ENCODE measurements at regions not wholly inside any gene's neighbourhood (a gene's known extent, or its start where the extent isn't known, plus 50 kb on each side); places are given as distances from the start of the nearest gene placed in this dataset.
"Not testable (repeated sequence)": the region's sequence is repeated elsewhere in the genome, so short reads cannot be mapped to it uniquely, and the experiment has no call there.

DNA sequence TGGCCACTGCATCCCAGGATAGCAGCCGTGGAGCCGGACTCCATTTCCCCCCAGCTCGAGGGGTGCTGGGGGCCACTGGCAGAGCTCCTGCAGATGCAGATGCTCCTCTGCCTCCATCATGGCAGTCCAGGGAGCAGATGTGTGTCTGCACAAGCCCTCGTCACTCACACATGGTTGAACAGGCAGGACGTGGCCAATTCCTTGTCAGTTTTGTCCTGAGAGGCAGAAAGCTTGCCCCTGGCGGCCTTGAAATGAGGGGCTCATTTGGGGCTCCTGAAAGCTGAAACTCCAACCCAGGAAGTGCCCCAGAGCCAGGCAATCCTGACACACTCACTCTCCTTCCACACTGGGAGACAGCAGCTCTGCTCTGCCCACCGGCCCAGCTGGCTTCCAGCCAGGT, 100.9 kb upstream of the C14orf180 start:
- H3K4me3 ChIP-seq = no peak overlapping the region

DNA sequence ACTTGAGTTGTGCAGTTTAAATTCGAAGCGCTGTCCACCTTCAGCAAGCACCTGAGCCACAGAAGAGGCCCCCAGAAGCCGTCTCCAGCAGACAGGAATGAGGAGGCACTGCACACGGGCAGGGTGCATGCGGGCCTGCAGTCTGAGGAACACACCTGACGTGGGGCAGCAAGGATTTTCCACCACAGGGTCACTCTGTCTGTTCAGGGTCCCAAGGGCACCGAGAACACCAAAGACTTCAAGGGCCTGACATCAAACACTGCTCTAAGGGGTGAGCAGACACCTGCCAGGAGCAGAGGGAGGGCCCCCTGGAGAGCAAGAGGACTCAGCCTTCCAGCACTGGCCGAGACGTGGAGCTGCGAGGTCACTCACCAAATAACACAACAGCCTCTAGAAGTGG, 99.7 kb upstream of the C14orf180 start:
- Histone ChIP-seq H3K4me1 (no peaks in the 10 kb centered on the region), H3K9me3 (peaks cover 12 to 19% of the 10 kb centered on the region in 2 donors), H3K27ac (no peak overlapping the region), H3K27me3 (peaks cover 0 to 20% of the 10 kb centered on the region in 2 donors), H3K4me3 (no peak overlapping the region), H3K36me3 (no peaks in the 10 kb centered on the region)
- TF ChIP-seq POLR2A (IDR thresholded peaks at IDR 0.05) = no peak
- no peak for TF ChIP-seq POLR2AphosphoS5 (IDR thresholded peaks at IDR 0.05)
- TF ChIP-seq, protein P1, sequence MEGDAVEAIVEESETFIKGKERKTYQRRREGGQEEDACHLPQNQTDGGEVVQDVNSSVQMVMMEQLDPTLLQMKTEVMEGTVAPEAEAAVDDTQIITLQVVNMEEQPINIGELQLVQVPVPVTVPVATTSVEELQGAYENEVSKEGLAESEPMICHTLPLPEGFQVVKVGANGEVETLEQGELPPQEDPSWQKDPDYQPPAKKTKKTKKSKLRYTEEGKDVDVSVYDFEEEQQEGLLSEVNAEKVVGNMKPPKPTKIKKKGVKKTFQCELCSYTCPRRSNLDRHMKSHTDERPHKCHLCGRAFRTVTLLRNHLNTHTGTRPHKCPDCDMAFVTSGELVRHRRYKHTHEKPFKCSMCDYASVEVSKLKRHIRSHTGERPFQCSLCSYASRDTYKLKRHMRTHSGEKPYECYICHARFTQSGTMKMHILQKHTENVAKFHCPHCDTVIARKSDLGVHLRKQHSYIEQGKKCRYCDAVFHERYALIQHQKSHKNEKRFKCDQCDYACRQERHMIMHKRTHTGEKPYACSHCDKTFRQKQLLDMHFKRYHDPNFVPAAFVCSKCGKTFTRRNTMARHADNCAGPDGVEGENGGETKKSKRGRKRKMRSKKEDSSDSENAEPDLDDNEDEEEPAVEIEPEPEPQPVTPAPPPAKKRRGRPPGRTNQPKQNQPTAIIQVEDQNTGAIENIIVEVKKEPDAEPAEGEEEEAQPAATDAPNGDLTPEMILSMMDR (IDR thresholded peaks at IDR 0.05) = no peak
- DNase-seq (ENCODE audit: low spot score in 2 of 2) = no peak
- intact Hi-C loops (cut with DNase I; ENCODE audit: low total_unique reads) = no loop called here

More for the DNA sequence above, 100.9 kb upstream of the C14orf180 start:
- DNase-seq (ENCODE audit: low spot score in 2 of 2) = no peak
- Histone ChIP-seq H3K36me3 (no peaks in the 10 kb centered on the region), H3K27me3 (peaks cover 0 to 28% of the 10 kb centered on the region in 2 donors), H3K4me1 (no peaks in the 10 kb centered on the region), H3K27ac (no peak overlapping the region), H3K9me3 (peaks cover 12 to 19% of the 10 kb centered on the region in 2 donors)
- TF ChIP-seq, protein P1 (IDR thresholded peaks at IDR 0.05) = no peak
- TF ChIP-seq POLR2AphosphoS5 (IDR thresholded peaks at IDR 0.05) (no peak), POLR2A (IDR thresholded peaks at IDR 0.05) (no peak)
- intact Hi-C loops (cut with DNase I; ENCODE audit: low total_unique reads) = no loop called here

DNA sequence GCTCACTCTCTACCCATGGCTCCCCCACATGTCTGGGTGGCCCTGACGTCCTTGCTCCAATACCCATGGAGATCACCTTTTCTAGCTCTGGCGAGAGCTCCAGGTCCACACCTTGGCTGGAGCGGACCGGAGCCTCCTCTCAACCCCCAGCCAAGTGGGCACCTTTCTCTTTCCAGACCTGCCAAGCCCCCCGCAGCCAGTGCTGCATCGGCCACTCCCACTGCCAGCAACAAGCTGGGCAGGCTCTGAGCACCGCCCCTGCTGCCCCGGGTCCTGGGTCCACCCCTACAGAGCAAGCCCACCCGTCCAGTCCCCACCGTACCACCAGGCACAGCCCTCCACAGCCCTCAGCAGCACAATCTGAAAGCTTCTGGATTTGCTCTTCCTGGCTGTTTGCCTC, 98.2 kb upstream of the C14orf180 start:
- intact Hi-C loops (cut with DNase I; ENCODE audit: low total_unique reads) = no loop called here
- TF ChIP-seq, protein P1 (IDR thresholded peaks at IDR 0.05) = no peak
- TF ChIP-seq POLR2AphosphoS5 (IDR thresholded peaks at IDR 0.05) (no peak), POLR2A (IDR thresholded peaks at IDR 0.05) (no peak)
- Histone ChIP-seq H3K4me3 (no peak overlapping the region), H3K36me3 (no peaks in the 10 kb centered on the region), H3K9me3 (peaks cover 12 to 19% of the 10 kb centered on the region in 2 donors), H3K27me3 (peaks cover 0 to 16% of the 10 kb centered on the region in 2 donors), H3K4me1 (no peaks in the 10 kb centered on the region), H3K27ac (no peak overlapping the region)
- DNase-seq (ENCODE audit: low spot score in 2 of 2) = no peak

DNA sequence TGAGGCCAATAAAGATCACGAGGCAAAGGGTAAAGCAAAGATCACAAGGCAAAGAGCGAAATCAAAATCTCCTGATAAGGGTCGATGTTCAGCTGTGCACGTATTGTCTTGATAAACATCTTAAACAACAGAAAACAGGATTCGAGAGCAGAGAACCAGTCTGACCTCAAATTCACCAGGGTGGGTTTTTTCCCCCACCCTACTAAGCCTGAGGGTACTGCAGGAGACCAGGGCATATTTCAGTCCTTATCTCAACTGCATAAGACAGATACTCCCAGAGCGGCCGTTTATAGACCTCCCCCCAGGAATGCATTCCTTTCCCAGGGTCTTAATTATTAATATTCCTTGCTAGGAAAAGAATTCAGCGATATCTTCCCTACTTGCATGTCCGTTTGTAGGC, 97.5 kb upstream of the C14orf180 start:
- Histone ChIP-seq H3K27me3 (peaks cover 0 to 18% of the 10 kb centered on the region in 2 donors), H3K9me3 (peaks cover 12 to 19% of the 10 kb centered on the region in 2 donors)
- DNase-seq (ENCODE audit: low spot score in 2 of 2); intact Hi-C loops (cut with DNase I; ENCODE audit: low total_unique reads); H3K36me3 ChIP-seq; H3K27ac ChIP-seq; H3K4me1 ChIP-seq; H3K4me3 ChIP-seq: not testable (repeated sequence)

DNA sequence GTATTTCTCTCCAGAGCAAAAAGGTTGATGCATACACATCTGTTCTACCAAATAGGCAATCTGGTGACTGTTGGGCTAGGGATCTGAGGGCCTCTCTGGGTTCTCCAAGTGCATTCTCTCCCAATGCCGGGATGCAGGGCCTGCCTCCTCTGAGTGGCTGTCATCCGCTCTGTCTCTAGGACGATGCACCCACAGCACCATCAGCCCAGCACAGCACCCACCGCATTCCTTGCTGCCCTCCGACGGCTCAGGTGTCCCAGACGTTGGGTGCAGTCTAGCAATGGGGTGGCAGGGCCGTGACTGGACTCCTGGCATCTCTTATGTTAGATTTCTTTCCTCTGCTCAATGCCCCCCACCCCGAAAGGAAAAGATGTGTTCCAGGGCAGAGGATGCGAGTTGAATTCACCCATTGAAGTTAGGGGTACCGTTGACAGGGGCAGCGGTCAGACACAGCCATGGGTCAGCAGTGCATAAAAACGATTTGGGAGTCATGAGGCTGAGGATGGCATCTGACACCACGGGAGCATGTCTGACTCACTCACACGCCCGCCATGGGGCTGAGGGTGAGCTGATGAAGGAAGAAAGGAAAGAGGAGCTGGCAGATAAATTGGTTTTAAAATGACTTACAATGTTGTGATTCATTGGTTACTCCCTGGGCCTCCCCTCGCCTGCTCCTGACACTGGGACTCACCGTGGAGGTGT, 93.2 kb upstream of the C14orf180 start:
- no peak overlapping the region for H3K4me3 ChIP-seq
- H3K9me3 ChIP-seq = peaks cover 7 to 12% of the 10 kb centered on the region in 2 donors
- intact Hi-C loops (cut with DNase I; ENCODE audit: low total_unique reads) = no loop called here
- DNase-seq (ENCODE audit: low spot score in 2 of 2) = no peak
- H3K4me1 ChIP-seq = no peaks in the 10 kb centered on the region
- H3K27me3 ChIP-seq = peaks cover 0 to 17% of the 10 kb centered on the region in 2 donors
- TF ChIP-seq, protein P1 (IDR thresholded peaks at IDR 0.05) = no peak
- no peak for TF ChIP-seq POLR2AphosphoS5 (IDR thresholded peaks at IDR 0.05)
- no peak for TF ChIP-seq POLR2A (IDR thresholded peaks at IDR 0.05)
- H3K27ac ChIP-seq = no peak overlapping the region
- H3K36me3 ChIP-seq = no peaks in the 10 kb centered on the region

Measured in breast epithelium (tissue), 4 donors.